Hepatocyte (in vitro differentiated cells): ENCODE measurements at regions not wholly inside any gene's neighbourhood (a gene's known extent, or its start where the extent isn't known, plus 50 kb on each side); places are given as distances from the start of the nearest gene placed in this dataset.

Source experiments
- DNase-seq: peaks from one replicate; pipeline ENCODE4 v3.0.0-alpha.2; 2016; ENCODE audit warnings: low spot score
- H2AFZ ChIP-seq: fragments of 200-600 bp; sonication (generic); 2 replicates; pipeline ENCODE4 v1.6.0; 2016; ENCODE audit warnings: antibody characterized with exemption, mild to moderate bottlenecking
- H3K27ac ChIP-seq: fragments of 200-600 bp; sonication (generic); 2 replicates; pipeline ENCODE4 v1.5.1; 2016; ENCODE audit warnings: mild to moderate bottlenecking
- H3K27me3 ChIP-seq: fragments of 200-600 bp; sonication (generic); 2 replicates; pipeline ENCODE4 v1.6.1; 2016
- H3K36me3 ChIP-seq: fragments of 200-600 bp; sonication (generic); replicated peaks from 2 replicates; pipeline ENCODE4 v1.5.1; 2016; ENCODE audit warnings: low read depth; ENCODE audit not compliant: insufficient read depth
- H3K4me1 ChIP-seq: fragments of 200-600 bp; sonication (generic); 2 replicates; pipeline ENCODE4 v1.5.1; 2016; ENCODE audit warnings: mild to moderate bottlenecking, moderate library complexity; ENCODE audit not compliant: insufficient read depth
- H3K4me2 ChIP-seq: fragments of 200-600 bp; sonication (generic); 2 replicates; pipeline ENCODE4 v1.6.0; 2016
- H3K4me3 ChIP-seq: fragments of 200-600 bp; sonication (generic); 2 replicates; pipeline ENCODE4 v1.5.1; 2016; ENCODE audit warnings: mild to moderate bottlenecking
- H3K79me2 ChIP-seq: fragments of 200-600 bp; sonication (generic); 2 replicates; pipeline ENCODE4 v1.6.0; 2017; ENCODE audit warnings: mild to moderate bottlenecking
- H3K9me2 ChIP-seq: fragments of 200-600 bp; sonication (generic); replicated peaks from 2 replicates; pipeline ENCODE4 v1.6.0; 2017; ENCODE audit warnings: mild to moderate bottlenecking; ENCODE audit not compliant: insufficient read depth
- H3K9me3 ChIP-seq: fragments of 200-600 bp; sonication (generic); 2 replicates; pipeline ENCODE4 v1.5.1; 2016; ENCODE audit warnings: low read depth, mild to moderate bottlenecking
- H4K20me1 ChIP-seq: fragments of 200-600 bp; sonication (generic); 2 replicates; pipeline ENCODE4 v1.6.0; 2016; ENCODE audit warnings: mild to moderate bottlenecking; ENCODE audit not compliant: insufficient read depth, poor library complexity, severe bottlenecking
- EZH2 ChIP-seq: fragments of 200-600 bp; sonication (generic); IDR thresholded peaks from 2 replicates; pipeline ENCODE4 v1.6.1; 2016; ENCODE audit warnings: antibody characterized with exemption, mild to moderate bottlenecking, borderline replicate concordance
- EZH2phosphoT487 ChIP-seq: fragments of 200-600 bp; sonication (generic); IDR thresholded peaks from one replicate; pipeline ENCODE4 v1.6.1; 2018; ENCODE audit warnings: antibody characterized with exemption, mild to moderate bottlenecking, low read depth, moderate library complexity; ENCODE audit not compliant: unreplicated experiment, severe bottlenecking
- WGBS: methylation state at CpG from one replicate; pipeline ENCODE4 v1.1.6; 2016; ENCODE audit warnings: low lambda C conversion rate; ENCODE audit errors: missing lambda C conversion rate; 5-methylcytosine and 5-hydroxymethylcytosine counted together
- TF ChIP-seq, protein P1 (sequence below): fragments of 200-600 bp; sonication (generic); IDR thresholded peaks from 2 replicates; pipeline ENCODE4 v1.5.1; 2016; ENCODE audit warnings: antibody characterized with exemption, mild to moderate bottlenecking; ENCODE audit not compliant: poor library complexity

DNA sequence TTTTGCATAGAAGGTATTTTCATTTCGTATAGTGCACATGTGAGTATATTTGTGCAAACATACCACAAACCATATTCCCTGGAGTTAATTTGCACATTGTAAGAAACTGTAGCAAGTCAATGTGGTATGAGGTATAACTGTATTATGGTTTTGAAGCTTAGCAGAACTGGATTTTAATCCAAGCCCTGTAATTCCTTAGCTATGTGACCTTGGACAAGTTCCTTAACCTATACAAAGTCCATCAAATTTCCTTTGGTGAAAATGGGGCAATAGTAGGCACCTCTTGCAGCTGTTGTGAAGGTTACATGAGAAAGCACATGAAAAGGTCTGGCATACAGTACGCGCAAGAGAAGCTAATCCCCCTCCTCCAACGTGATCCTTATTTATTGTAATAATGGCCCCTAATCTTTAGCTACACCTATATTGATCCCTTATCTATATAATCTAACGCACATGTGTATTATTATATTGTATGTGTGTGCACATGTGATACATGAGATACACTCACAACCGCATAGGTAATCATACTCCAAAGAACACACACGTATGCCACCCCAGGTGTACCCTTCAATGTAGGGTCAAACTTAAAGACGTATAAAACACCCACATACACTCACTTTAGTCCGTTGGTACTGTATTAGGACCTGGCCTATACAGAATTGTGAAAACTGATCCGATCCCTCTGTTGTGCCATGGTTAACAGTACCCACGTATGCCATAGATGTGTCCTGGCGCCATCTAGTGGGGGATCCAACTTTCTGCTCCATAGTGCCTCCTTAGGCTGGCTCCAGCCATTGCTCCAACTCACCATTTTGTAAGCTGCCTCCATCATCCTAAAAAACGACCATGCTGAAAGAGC is 402.9 kb upstream of the SLC14A2 start:
- peak; percentile 85 for DNase-seq
- Histone ChIP-seq H3K4me3 (no peak overlapping the region), H3K27ac (no peak overlapping the region), H4K20me1 (no peaks in the 10 kb centered on the region), H3K79me2 (no peaks in the 10 kb centered on the region), H3K9me3 (no peaks in the 10 kb centered on the region), H3K36me3 (no peaks in the 10 kb centered on the region), H3K9me2 (no peaks in the 10 kb centered on the region), H2AFZ (no peak overlapping the region), H3K27me3 (no peaks in the 10 kb centered on the region), H3K4me2 (no peak overlapping the region), H3K4me1 (peaks cover 6% of the 10 kb centered on the region)
- WGBS: 64% methylated on average over 13 of the region's 13 CpGs
- TF ChIP-seq EZH2 (no peak), EZH2phosphoT487 (no peak)
- TF ChIP-seq, protein P1, sequence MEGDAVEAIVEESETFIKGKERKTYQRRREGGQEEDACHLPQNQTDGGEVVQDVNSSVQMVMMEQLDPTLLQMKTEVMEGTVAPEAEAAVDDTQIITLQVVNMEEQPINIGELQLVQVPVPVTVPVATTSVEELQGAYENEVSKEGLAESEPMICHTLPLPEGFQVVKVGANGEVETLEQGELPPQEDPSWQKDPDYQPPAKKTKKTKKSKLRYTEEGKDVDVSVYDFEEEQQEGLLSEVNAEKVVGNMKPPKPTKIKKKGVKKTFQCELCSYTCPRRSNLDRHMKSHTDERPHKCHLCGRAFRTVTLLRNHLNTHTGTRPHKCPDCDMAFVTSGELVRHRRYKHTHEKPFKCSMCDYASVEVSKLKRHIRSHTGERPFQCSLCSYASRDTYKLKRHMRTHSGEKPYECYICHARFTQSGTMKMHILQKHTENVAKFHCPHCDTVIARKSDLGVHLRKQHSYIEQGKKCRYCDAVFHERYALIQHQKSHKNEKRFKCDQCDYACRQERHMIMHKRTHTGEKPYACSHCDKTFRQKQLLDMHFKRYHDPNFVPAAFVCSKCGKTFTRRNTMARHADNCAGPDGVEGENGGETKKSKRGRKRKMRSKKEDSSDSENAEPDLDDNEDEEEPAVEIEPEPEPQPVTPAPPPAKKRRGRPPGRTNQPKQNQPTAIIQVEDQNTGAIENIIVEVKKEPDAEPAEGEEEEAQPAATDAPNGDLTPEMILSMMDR: peak; percentile 82

GRCh38 chr18:45213040-45213333 is 402.3 kb upstream of the SLC14A2 start:
- Histone ChIP-seq H3K79me2 (no peaks in the 10 kb centered on the region), H4K20me1 (no peaks in the 10 kb centered on the region), H3K4me1 (peaks cover 6% of the 10 kb centered on the region), H2AFZ (no peak overlapping the region), H3K27ac (no peak overlapping the region), H3K9me3 (no peaks in the 10 kb centered on the region), H3K27me3 (no peaks in the 10 kb centered on the region), H3K36me3 (no peaks in the 10 kb centered on the region), H3K4me2 (no peak overlapping the region), H3K4me3 (no peak overlapping the region), H3K9me2 (no peaks in the 10 kb centered on the region)
- WGBS: 100% methylated on average over 1 of the region's 1 CpG
- DNase-seq: no peak
- TF ChIP-seq EZH2 (no peak), EZH2phosphoT487 (no peak)
- TF ChIP-seq, protein P1: no peak

GRCh38 chr18:45218436-45218835 is 396.8 kb upstream of the SLC14A2 start:
- Histone ChIP-seq H3K9me2 (no peaks in the 10 kb centered on the region), H3K36me3 (no peaks in the 10 kb centered on the region), H3K79me2 (no peaks in the 10 kb centered on the region), H2AFZ (no peak overlapping the region), H3K4me3 (no peak overlapping the region), H3K27ac (no peak overlapping the region), H3K9me3 (no peaks in the 10 kb centered on the region), H4K20me1 (no peaks in the 10 kb centered on the region), H3K27me3 (no peaks in the 10 kb centered on the region), H3K4me1 (peaks cover 4% of the 10 kb centered on the region), H3K4me2 (no peak overlapping the region)
- no peak for DNase-seq
- 87% methylated on average over 6 of the region's 6 CpGs for WGBS
- TF ChIP-seq, protein P1: no peak
- TF ChIP-seq EZH2phosphoT487 (no peak), EZH2 (no peak)
